ENCODE measurements at regions not wholly inside any gene's neighbourhood (a gene's known extent, or its start where the extent isn't known, plus 50 kb on each side); places are given as distances from the start of the nearest gene placed in this dataset.
"Not testable (repeated sequence)": the region's sequence is repeated elsewhere in the genome, so short reads cannot be mapped to it uniquely, and the experiment has no call there.

DNA sequence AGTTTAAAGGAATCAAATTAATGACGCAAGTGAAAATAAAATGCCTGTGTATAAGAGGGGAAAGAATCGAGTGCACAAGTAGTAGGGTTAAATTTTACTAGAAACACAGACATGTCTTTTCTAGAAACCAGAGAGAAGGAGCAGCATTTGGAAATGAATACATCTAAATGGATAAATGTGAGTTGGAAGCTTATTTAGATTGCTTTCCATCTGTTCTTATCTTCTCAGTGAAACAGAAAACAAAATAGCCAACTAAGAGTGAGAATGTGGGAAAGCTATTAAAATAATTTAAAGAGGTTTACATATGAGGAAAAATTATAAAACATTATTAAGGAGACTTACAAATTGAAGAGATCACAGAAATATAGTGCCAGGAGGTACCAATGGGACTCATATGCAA, 1818.9 kb upstream of the FLRT2 start:
- Histone ChIP-seq H3K27ac (ENCODE audit: low read depth, low read length) (no peak overlapping the region), H3K9me3 (ENCODE audit: control insufficient read depth, insufficient read depth, low read length) (peaks cover 3% of the 10 kb centered on the region), H3K36me3 (ENCODE audit: control insufficient read depth, insufficient read depth, low read length) (no peaks in the 10 kb centered on the region), H3K4me3 (ENCODE audit: low read depth, low read length) (no peak overlapping the region), H3K27me3 (ENCODE audit: control insufficient read depth, insufficient read depth, low read length) (no peaks in the 10 kb centered on the region), H3K4me1 (ENCODE audit: control insufficient read depth, insufficient read depth, low read length) (no peaks in the 10 kb centered on the region)
- peak in 2 of 6 donors; percentile 19 to 63 for DNase-seq (ENCODE audit: low read depth in 4 of 6, low spot score in 6 of 6)
- WGBS (ENCODE audit: insufficient coverage), result 83% methylated on average over 1 of the region's 2 CpGs

DNA sequence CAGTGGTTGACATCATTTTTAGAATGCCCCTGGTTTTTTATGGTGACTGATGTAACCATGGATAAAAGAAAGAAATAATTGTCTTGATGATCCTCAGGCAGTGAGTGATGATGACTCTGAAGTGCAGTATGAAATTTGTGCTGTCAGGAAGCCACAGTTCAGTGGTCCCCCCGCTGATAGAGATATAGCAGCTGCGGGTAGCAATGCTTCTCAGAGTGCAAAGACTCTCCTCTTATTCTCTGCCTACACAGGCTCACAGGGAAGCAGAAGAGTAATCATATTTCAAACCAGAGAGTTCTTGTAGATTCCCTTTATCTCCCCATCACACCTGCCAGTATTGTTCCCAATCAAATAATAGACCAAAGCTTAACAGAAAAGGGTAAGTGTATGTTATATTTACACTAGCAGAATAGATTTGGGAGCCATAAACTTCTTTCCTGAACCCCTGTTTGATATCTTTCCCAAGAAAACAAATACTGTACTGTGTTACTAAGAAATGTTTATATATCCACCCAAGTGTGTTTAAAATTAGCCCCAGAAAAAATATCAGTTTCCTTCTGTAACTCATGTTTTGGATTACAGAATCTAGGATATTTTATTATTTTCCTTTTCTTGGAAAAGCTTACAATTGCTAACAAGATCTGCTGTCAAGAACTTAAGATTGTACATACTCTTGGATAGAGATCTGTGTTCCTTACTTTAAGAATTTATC, 1817.4 kb upstream of the FLRT2 start:
- Histone ChIP-seq H3K9me3 (ENCODE audit: control insufficient read depth, insufficient read depth, low read length) (peaks cover 3% of the 10 kb centered on the region), H3K27ac (ENCODE audit: low read depth, low read length) (no peak overlapping the region), H3K4me3 (ENCODE audit: low read depth, low read length) (no peak overlapping the region), H3K4me1 (ENCODE audit: control insufficient read depth, insufficient read depth, low read length) (no peaks in the 10 kb centered on the region), H3K36me3 (ENCODE audit: control insufficient read depth, insufficient read depth, low read length) (no peaks in the 10 kb centered on the region), H3K27me3 (ENCODE audit: control insufficient read depth, insufficient read depth, low read length) (no peaks in the 10 kb centered on the region)
- peak in 1 of 6 donors; percentile 50 for DNase-seq (ENCODE audit: low read depth in 4 of 6, low spot score in 6 of 6)
- WGBS (ENCODE audit: insufficient coverage), result no CpG with 5 or more reads among the region's 2 CpGs

DNA sequence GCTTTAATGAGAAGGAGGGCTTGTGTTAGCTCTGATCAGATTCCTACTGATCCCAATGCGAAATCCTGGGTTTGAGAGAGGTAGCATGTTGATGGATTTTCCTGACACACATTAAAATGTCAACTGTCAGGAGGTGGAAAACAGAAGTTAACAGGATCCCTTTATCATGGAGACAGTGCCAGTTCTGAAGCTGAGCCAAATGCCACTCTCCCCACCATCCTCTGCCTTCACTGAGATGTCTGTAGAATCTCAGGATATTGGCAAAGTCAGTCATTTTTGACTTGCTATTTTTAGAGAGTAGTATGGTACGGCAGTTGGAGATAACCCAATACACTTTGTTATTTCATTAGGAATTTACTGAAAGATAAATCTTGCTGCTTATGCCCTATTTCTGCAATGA, 1816.2 kb upstream of the FLRT2 start:
- no peak overlapping the region for H3K27ac ChIP-seq (ENCODE audit: low read depth, low read length)
- H3K4me1 ChIP-seq (ENCODE audit: control insufficient read depth, insufficient read depth, low read length), result no peaks in the 10 kb centered on the region
- DNase-seq (ENCODE audit: low read depth in 4 of 6, low spot score in 6 of 6), result peak in 1 of 6 donors; percentile 59
- H3K4me3 ChIP-seq (ENCODE audit: low read depth, low read length), result no peak overlapping the region
- no peaks in the 10 kb centered on the region for H3K36me3 ChIP-seq (ENCODE audit: control insufficient read depth, insufficient read depth, low read length)
- no peaks in the 10 kb centered on the region for H3K27me3 ChIP-seq (ENCODE audit: control insufficient read depth, insufficient read depth, low read length)
- H3K9me3 ChIP-seq (ENCODE audit: control insufficient read depth, insufficient read depth, low read length), result no peaks in the 10 kb centered on the region
- WGBS (ENCODE audit: insufficient coverage), result no CpG with 5 or more reads among the region's 2 CpGs

DNA sequence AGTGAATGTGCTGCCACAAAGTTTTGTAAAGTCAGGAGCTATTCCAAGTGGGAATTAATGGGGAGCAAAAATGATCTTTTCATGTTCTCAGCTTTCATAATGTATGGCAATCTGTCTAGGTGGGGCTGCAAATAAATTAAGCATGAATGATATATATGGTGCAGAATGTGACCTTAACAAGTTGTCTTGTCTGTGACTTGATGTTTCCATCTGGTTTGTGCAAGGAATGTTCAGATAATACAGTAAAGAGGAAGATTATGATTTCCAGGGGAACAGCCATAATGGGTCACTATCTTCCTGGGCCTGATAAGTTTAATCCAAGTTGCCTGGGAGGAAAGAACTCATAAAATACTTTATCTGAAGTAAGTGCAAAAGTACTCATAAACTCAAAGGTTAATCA, 1815.8 kb upstream of the FLRT2 start:
- Histone ChIP-seq H3K36me3 (ENCODE audit: control insufficient read depth, insufficient read depth, low read length) (no peaks in the 10 kb centered on the region), H3K9me3 (ENCODE audit: control insufficient read depth, insufficient read depth, low read length) (no peaks in the 10 kb centered on the region), H3K27ac (ENCODE audit: low read depth, low read length) (no peak overlapping the region), H3K4me3 (ENCODE audit: low read depth, low read length) (no peak overlapping the region), H3K27me3 (ENCODE audit: control insufficient read depth, insufficient read depth, low read length) (no peaks in the 10 kb centered on the region), H3K4me1 (ENCODE audit: control insufficient read depth, insufficient read depth, low read length) (no peaks in the 10 kb centered on the region)
- peak in 1 of 6 donors; percentile 7 for DNase-seq (ENCODE audit: low read depth in 4 of 6, low spot score in 6 of 6)

DNA sequence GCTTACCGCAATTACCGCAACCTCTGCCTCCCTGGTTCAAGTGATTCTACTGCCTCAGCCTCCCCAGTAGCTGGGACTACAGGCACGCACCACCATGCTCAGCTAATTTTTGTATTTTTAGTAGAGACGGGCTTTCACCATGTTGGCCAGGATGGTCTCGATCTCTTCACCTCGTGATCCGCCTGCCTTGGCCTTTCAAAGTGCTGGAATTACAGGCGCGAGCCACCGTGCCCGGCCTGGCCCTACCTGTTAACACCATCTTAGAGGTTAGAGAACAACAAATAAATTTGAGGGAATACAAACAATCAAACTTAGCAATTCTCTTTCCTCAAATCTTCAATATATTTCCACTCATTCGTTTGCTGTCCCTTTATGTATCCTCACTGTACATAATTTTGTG, 1810.5 kb upstream of the FLRT2 start:
- not testable (repeated sequence) for H3K4me3 ChIP-seq (ENCODE audit: low read depth, low read length); H3K36me3 ChIP-seq (ENCODE audit: control insufficient read depth, insufficient read depth, low read length); H3K27ac ChIP-seq (ENCODE audit: low read depth, low read length); H3K27me3 ChIP-seq (ENCODE audit: control insufficient read depth, insufficient read depth, low read length); H3K9me3 ChIP-seq (ENCODE audit: control insufficient read depth, insufficient read depth, low read length); H3K4me1 ChIP-seq (ENCODE audit: control insufficient read depth, insufficient read depth, low read length); DNase-seq (ENCODE audit: low read depth in 4 of 6, low spot score in 6 of 6)
- WGBS (ENCODE audit: insufficient coverage), result 100% methylated on average over 6 of the region's 12 CpGs

DNA sequence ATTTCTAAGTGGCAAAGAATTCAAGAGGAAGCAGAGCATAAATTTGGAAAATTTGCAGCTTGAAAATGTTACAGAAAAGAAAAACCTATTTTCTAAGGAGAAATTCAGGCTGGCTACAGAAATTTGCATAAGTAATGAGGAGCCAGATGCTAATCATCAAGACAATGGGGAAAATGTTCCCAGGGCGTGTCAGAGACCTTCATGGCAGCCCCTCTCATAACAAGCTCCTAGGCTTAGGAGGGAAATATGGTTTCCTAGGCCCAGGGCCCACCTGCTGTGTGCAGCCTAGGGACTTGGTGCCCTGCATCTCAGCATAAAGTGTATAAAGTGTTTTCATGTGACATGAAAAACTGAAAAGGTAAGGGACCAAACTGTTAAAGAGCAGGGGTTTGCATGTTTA, 1796.3 kb upstream of the FLRT2 start:
- Histone ChIP-seq H3K36me3 (ENCODE audit: control insufficient read depth, insufficient read depth, low read length) (no peaks in the 10 kb centered on the region), H3K4me3 (ENCODE audit: low read depth, low read length) (no peak overlapping the region), H3K9me3 (ENCODE audit: control insufficient read depth, insufficient read depth, low read length) (peaks cover 2% of the 10 kb centered on the region), H3K4me1 (ENCODE audit: control insufficient read depth, insufficient read depth, low read length) (no peaks in the 10 kb centered on the region), H3K27ac (ENCODE audit: low read depth, low read length) (no peak overlapping the region), H3K27me3 (ENCODE audit: control insufficient read depth, insufficient read depth, low read length) (no peaks in the 10 kb centered on the region)
- no peak for DNase-seq (ENCODE audit: low read depth in 4 of 6, low spot score in 6 of 6)
- WGBS (ENCODE audit: insufficient coverage), result 80% methylated on average over 1 of the region's 1 CpG

DNA sequence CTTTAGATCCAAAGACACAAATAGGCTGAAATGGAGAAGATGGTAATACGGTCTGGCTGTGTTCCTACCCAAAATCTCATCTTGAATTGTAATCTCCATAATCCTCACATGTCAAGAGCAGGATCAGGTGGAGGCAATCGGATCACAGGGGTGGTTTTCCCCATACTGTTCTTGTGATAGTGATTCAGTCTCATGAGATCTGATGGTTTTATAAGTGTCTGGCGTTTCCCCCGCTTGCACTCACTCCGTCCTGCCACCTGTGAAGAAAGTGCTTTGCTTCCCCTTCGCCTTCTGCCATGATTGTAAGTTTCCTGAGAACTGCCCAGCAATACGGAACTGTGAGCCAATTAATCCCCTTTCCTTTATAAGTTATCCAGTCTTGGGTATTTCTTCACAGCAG, 1795.5 kb upstream of the FLRT2 start:
- WGBS (ENCODE audit: insufficient coverage), result 93% methylated on average over 5 of the region's 7 CpGs
- H3K4me3 ChIP-seq (ENCODE audit: low read depth, low read length), result no peak overlapping the region
- DNase-seq (ENCODE audit: low read depth in 4 of 6, low spot score in 6 of 6), result no peak

DNA sequence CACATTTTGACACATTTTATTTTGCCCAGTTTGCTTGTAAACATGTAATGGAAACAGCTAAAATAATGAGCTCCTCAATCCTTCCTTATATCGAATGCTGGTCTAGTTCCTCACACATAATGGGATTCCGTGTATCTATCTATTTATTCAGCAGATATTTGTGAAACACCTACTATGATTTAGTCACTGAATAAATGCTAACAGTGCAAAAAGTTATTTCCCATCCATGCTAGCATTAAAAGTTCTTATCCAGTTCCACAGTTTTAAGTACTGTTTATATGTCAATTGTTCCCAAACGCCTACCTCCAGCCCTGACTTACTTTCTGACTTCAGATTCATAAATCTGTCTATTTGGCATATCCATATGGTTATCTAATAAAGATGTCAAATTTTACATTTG, 1788.7 kb upstream of the FLRT2 start:
- WGBS (ENCODE audit: insufficient coverage), result no CpG with 5 or more reads among the region's 3 CpGs
- Histone ChIP-seq H3K9me3 (ENCODE audit: control insufficient read depth, insufficient read depth, low read length) (no peaks in the 10 kb centered on the region), H3K4me1 (ENCODE audit: control insufficient read depth, insufficient read depth, low read length) (no peaks in the 10 kb centered on the region), H3K4me3 (ENCODE audit: low read depth, low read length) (no peak overlapping the region), H3K36me3 (ENCODE audit: control insufficient read depth, insufficient read depth, low read length) (no peaks in the 10 kb centered on the region), H3K27me3 (ENCODE audit: control insufficient read depth, insufficient read depth, low read length) (no peaks in the 10 kb centered on the region), H3K27ac (ENCODE audit: low read depth, low read length) (no peak overlapping the region)
- DNase-seq (ENCODE audit: low read depth in 4 of 6, low spot score in 6 of 6), result no peak

More for the DNA sequence above, 1795.5 kb upstream of the FLRT2 start:
- H3K36me3 ChIP-seq (ENCODE audit: control insufficient read depth, insufficient read depth, low read length), result no peaks in the 10 kb centered on the region
- H3K9me3 ChIP-seq (ENCODE audit: control insufficient read depth, insufficient read depth, low read length), result no peaks in the 10 kb centered on the region
- H3K27me3 ChIP-seq (ENCODE audit: control insufficient read depth, insufficient read depth, low read length), result no peaks in the 10 kb centered on the region
- H3K27ac ChIP-seq (ENCODE audit: low read depth, low read length), result no peak overlapping the region
- H3K4me1 ChIP-seq (ENCODE audit: control insufficient read depth, insufficient read depth, low read length), result no peaks in the 10 kb centered on the region

DNA sequence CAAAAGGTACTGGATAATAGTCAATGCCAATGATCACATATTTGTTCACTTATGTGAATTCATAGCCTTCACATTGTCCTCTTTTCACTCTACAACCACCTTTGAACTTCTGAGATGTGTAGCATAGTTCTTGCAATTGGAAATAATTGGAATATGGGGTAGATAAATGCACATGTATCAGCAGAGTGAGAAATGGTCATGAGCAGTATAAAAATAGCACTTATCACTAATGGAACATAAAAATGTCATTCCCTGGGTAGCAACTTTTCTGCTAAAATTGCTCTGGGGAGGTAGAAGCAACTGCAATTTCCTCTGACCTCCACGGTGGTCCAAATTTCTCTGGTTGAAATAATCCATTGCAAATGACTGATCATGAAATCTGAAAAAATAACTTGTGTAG, 1785.7 kb upstream of the FLRT2 start:
- WGBS (ENCODE audit: insufficient coverage), result no CpG with 5 or more reads among the region's 1 CpG
- no peak overlapping the region for H3K4me3 ChIP-seq (ENCODE audit: low read depth, low read length)
- H3K36me3 ChIP-seq (ENCODE audit: control insufficient read depth, insufficient read depth, low read length), result no peaks in the 10 kb centered on the region
- H3K9me3 ChIP-seq (ENCODE audit: control insufficient read depth, insufficient read depth, low read length), result no peaks in the 10 kb centered on the region
- no peak overlapping the region for H3K27ac ChIP-seq (ENCODE audit: low read depth, low read length)
- H3K4me1 ChIP-seq (ENCODE audit: control insufficient read depth, insufficient read depth, low read length), result no peaks in the 10 kb centered on the region
- H3K27me3 ChIP-seq (ENCODE audit: control insufficient read depth, insufficient read depth, low read length), result no peaks in the 10 kb centered on the region
- no peak for DNase-seq (ENCODE audit: low read depth in 4 of 6, low spot score in 6 of 6)

DNA sequence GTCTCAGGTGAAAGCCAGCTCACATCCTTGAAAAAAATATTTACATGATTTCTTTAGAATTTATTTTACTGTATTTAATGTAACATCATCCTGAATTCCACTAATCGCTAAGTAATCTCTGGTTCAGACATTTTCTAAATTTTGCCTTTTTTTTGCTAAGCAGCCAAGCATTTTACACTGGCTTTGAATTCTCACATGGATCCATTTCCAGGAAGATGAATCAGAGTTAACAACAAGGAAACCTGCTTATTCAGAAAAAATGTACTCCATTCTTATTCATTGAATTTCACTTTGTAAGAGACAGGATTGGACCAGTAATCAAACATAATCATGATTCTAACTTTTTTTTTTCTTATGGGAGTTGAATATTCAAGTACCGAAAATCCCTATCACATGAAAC, 1785.1 kb upstream of the FLRT2 start:
- Histone ChIP-seq H3K4me3 (ENCODE audit: low read depth, low read length) (no peak overlapping the region), H3K9me3 (ENCODE audit: control insufficient read depth, insufficient read depth, low read length) (no peaks in the 10 kb centered on the region), H3K27ac (ENCODE audit: low read depth, low read length) (no peak overlapping the region), H3K27me3 (ENCODE audit: control insufficient read depth, insufficient read depth, low read length) (no peaks in the 10 kb centered on the region), H3K4me1 (ENCODE audit: control insufficient read depth, insufficient read depth, low read length) (no peaks in the 10 kb centered on the region), H3K36me3 (ENCODE audit: control insufficient read depth, insufficient read depth, low read length) (no peaks in the 10 kb centered on the region)
- no CpG with 5 or more reads among the region's 2 CpGs for WGBS (ENCODE audit: insufficient coverage)
- DNase-seq (ENCODE audit: low read depth in 4 of 6, low spot score in 6 of 6), result peak in 1 of 6 donors; percentile 15
